GM20431 (cell line): ENCODE measurements at regions not wholly inside any gene's neighbourhood (a gene's known extent, or its start where the extent isn't known, plus 50 kb on each side); places are given as distances from the start of the nearest gene placed in this dataset.

Experiments
- in situ Hi-C: fragments of 300-500 bp; cut with MseI, MboI; formaldehyde crosslinking; loops from one replicate; pipeline ENCODE4 v1.15.0; 2020; ENCODE audit warnings: low sequenced_read_pairs; ENCODE audit not compliant: unreplicated experiment

DNA sequence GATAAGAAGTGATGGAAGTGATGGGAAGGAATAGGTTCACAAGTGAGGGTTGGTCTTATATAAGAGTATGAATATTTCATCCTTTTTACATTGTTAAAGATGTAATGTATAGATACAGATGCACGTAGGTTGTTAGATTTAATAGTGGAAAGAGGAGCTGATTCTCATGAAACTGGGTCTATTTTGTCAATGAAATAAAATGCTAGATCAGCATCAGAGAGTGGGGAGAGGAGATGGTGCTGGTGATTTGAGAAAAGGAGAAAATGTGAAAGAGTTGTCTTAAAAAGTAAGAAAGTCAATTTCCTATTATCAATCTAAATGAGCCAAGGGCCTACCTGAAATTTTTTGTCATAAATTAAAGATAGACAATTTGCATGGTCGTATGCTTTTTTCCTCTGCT lies 82.8 kb upstream of the FYN start:
- in situ Hi-C loops = no loop called here

- in situ Hi-C loops = no loop called here
These were observed 84.5 kb upstream of the FYN start for GRCh38 chr6:111957623-111958315.

DNA sequence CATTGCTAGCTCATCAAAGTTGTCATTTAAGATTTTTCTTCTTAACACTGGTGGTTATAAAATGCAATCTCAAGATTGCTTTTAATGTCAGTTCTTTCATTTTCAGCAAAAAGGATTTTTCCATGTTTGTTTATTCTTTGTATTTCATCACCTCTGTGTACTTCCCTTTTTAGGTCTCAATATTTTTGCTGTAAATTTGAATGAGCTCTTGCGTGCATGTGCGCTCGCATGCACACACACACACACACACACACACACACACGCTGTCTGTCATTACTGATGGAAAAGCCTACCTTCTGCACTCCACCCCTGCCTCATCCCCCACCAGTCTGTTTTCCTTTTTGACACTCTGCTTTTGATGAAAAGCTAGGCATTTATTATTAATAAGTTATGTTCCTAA lies 85.3 kb upstream of the FYN start:
- in situ Hi-C loops = no loop called here

GRCh38 chr6:111959766-111960165 lies 86.5 kb upstream of the FYN start:
- in situ Hi-C loops = no loop called here

DNA sequence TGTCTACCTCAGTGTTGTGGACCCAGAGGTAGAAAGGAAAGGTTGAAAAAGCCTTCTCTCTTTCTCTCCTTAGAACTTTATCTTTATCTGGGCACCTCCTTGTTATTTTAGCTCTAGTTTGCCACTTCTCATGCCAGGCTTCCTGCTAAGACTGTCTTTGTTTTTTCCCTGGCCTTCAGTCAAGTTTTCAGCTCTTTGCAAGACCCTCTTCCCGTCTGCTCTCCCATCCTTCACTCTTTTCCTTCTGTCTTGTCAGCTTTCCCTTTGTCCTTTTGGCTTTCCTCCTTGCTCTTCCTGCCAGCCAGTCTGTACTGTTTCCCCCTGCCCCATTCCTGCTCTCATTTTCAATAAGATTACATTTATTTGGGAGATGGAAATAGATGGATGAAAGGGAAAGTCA lies 86.8 kb upstream of the CCN6 start:
- in situ Hi-C loops = no loop called here

DNA sequence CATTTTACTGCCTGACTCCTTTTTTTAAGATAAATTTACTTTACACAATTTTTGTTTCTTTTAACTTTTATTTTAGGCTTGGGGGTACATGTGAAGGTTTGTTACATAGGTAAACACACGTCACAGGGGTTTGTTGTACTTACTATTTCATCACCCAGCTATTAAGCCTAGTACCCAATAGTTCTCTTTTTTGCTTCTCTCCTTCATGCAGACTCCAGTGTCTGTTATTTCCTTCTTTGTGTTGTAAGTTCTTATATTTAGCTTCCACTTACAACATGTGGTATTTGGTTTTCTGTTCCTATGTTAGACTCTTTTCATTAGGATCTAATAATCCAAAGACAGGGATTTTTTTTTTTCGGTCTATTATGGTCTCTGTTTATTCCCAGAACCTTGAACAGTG lies 83.5 kb upstream of the CCN6 start:
- in situ Hi-C loops = no loop called here

GRCh38 chr6:111971181-111971841 lies 82.6 kb upstream of the CCN6 start:
- in situ Hi-C loops = no loop called here

- in situ Hi-C loops = no loop called here
These were observed 81.9 kb upstream of the CCN6 start for GRCh38 chr6:111971866-111972532.

DNA sequence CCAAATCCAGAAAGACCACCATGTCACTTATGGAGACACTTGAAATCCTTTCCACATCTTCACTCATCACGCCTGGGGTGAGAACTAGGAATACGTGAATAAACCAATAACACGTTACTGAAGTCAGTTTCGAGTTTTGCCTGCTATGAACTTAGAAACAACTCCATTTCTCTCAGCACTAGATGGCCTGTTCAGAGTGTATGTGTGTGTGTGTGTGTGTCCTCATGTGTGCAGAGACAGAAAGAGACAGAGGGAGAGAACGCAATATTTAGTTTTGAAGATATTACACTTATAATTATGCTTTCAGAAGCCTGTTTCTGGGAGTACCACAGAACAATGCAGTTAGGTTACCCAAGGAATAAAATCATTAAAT lies 81.2 kb upstream of the CCN6 start:
- in situ Hi-C loops = no loop called here

DNA sequence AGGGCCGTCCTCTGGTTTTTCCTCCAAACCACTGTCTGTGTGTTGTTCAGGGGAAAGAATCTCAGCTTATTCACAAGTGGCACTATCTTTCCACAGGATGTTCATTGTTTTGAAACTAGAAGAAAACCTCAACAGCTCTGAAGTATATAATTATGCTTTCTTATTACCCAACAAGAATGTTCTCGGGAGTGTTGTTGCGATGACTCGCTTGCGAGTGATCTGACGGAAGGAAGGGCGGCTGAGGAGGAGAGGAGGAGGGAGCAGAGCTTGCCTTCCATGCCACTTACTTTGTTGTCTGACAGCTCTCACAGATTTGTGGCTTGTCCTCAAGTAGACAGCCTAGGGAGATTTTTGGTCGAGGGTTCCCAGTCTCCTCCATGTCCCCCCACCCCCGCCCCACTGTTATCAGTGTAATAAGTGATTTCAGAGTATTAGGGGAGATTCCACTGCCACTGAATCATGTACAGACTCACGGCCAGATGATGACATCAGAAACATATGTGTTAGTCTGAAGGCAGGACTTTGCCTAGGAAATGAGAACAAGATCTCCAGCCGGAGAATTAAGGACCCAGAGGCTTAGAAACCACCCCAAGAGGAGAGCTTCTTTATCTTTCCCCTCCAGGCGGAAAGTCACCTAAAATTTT lies 80.7 kb upstream of the CCN6 start:
- in situ Hi-C loops = no loop called here

GRCh38 chr6:111973927-111974639 lies 79.8 kb upstream of the CCN6 start:
- in situ Hi-C loops = no loop called here

DNA sequence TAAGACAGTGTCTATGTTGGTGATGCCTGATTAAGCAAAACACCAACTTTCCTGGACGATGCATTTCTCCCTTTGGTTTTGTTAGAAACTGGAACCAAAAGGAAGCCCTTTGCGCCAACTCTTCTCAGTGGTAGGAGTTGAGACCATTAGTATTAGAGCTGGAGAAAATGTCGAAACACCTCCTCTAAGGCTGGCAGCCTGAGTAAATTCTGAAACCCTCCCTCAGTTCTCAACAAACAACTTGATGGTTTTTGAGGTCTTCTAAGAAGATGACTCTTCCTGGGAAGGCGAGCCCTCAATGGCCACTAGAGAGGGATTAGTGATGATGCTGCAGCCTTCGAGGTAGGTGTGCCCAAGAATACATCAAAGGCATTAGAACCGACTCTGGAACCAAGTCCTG lies 78.4 kb upstream of the CCN6 start:
- in situ Hi-C loops = no loop called here

DNA sequence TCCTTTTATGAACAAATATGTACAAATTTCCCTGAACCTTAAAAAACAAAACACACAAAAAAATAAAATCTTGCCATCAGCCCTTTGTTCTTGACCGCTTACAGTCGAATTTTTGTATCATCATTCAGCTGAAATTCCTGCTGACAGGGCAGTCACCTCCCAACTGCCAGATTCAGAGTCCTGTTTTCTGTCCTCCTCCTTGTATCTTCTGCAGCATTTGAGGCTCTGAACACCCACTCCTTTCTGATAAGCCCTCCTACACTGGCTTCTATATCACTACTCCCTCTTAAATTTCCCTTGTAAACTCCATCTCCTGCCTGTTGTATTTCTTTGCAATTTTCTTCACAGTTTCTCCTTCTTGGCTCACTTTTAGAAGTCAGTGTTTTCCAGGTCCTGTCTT lies 77.8 kb upstream of the CCN6 start:
- in situ Hi-C loops = no loop called here

DNA sequence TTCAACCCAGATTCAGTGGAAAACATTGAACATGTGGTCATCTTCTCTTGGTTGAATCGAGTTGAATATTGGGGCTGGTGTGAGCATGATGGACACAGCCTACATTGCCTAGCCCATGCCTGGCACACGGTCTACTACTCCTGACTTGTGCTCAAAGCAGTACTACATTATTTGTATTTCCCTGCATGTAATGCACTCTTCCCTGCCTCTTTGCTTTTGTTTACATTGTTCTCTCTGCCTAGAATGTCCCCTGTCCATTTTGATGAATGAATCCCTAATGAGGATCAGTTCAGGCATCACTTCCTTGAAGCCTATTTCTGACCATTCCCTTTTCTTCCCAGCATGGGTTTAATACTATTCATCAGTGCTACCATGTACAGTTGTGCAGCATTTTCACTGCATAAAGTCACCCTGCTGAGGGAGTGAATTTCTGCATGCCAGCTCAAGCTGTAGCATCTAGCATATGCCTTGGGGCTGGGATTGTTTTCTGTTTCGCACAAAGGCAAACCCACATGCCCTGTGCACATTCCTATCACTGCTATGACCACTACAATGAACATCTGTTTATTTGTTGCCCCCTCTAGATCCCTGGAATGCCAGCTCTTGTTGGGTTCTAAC lies 75.3 kb upstream of the CCN6 start:
- in situ Hi-C loops = no loop called here

- in situ Hi-C loops = no loop called here
These were observed 74.3 kb upstream of the CCN6 start for GRCh38 chr6:111979633-111980032.

GRCh38 chr6:111980143-111980542 lies 73.8 kb upstream of the CCN6 start:
- in situ Hi-C loops = no loop called here

- in situ Hi-C loops = no loop called here
These were observed 72.7 kb upstream of the CCN6 start for GRCh38 chr6:111980971-111981840.

DNA sequence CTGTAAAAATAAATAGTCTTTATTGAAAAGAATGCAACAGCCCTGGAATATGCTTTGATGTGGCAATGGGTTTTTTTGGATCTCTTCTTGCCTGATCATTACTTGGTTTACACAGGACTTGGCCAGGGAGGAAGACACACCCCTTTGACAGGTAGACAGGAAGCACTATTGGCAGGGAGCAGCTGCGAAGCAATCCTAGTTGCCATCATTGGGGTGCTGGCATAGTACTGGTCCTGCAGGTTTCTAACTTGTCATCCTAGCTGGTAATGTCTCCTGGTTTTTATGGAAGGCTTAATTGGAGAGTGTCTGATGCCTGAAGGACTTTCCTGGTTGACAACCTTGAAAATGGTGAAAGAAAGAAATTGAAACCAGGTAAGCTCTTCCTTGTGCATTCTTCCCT lies 71.2 kb upstream of the CCN6 start:
- in situ Hi-C loops = no loop called here

GRCh38 chr6:111983193-111983592 lies 70.7 kb upstream of the CCN6 start:
- in situ Hi-C loops = no loop called here
